ENCODE measurements at regions not wholly inside any gene's neighbourhood (a gene's known extent, or its start where the extent isn't known, plus 50 kb on each side); places are given as distances from the start of the nearest gene placed in this dataset.

GRCh38 chrX:82648062-82648461 is 860.0 kb upstream of the POU3F4 start:
- H3K9me3 ChIP-seq = no peaks in the 10 kb centered on the region
- H3K4me1 ChIP-seq = no peaks in the 10 kb centered on the region
- intact Hi-C loops (cut with DNase I; ENCODE audit: low total_unique reads) = no loop called here
- no peak overlapping the region for H3K27ac ChIP-seq
- no peak overlapping the region for H3K4me3 ChIP-seq
- H3K36me3 ChIP-seq (ENCODE audit: low read depth, missing control alignments) = no peaks in the 10 kb centered on the region
- DNase-seq = no peak
- no peak for TF ChIP-seq POLR2A (IDR thresholded peaks at IDR 0.05)
- no peak for TF ChIP-seq CTCF (IDR thresholded peaks at IDR 0.05)
- no peaks in the 10 kb centered on the region for H3K27me3 ChIP-seq
- WGBS, 2 donors = 67 to 68% methylated on average over 2 of the region's 2 CpGs

- H3K27me3 ChIP-seq = no peaks in the 10 kb centered on the region
- H3K4me3 ChIP-seq = no peak overlapping the region
- TF ChIP-seq CTCF (IDR thresholded peaks at IDR 0.05) (no peak), POLR2A (IDR thresholded peaks at IDR 0.05) (no peak)
- intact Hi-C loops (cut with DNase I; ENCODE audit: low total_unique reads) = no loop called here
- no peaks in the 10 kb centered on the region for H3K9me3 ChIP-seq
- 63 to 71% methylated on average over 3 to 4 of the region's 5 CpGs for WGBS, 2 donors
- no peaks in the 10 kb centered on the region for H3K36me3 ChIP-seq (ENCODE audit: low read depth, missing control alignments)
- DNase-seq = no peak
- H3K4me1 ChIP-seq = no peaks in the 10 kb centered on the region
- no peak overlapping the region for H3K27ac ChIP-seq
These were observed 858.4 kb upstream of the POU3F4 start for GRCh38 chrX:82649645-82650044.

GRCh38 chrX:82658492-82658891 is 849.6 kb upstream of the POU3F4 start:
- no peaks in the 10 kb centered on the region for H3K27me3 ChIP-seq
- intact Hi-C loops (cut with DNase I; ENCODE audit: low total_unique reads) = no loop called here
- no peak overlapping the region for H3K4me3 ChIP-seq
- H3K9me3 ChIP-seq = no peaks in the 10 kb centered on the region
- no peak for DNase-seq
- no peak overlapping the region for H3K27ac ChIP-seq
- H3K4me1 ChIP-seq = no peaks in the 10 kb centered on the region
- 54 to 55% methylated on average over 3 of the region's 3 CpGs for WGBS, 2 donors
- TF ChIP-seq POLR2A (IDR thresholded peaks at IDR 0.05) = no peak
- TF ChIP-seq CTCF (IDR thresholded peaks at IDR 0.05) = no peak
- no peaks in the 10 kb centered on the region for H3K36me3 ChIP-seq (ENCODE audit: low read depth, missing control alignments)

GRCh38 chrX:82666355-82666754 is 841.7 kb upstream of the POU3F4 start:
- H3K9me3 ChIP-seq = no peaks in the 10 kb centered on the region
- TF ChIP-seq CTCF (IDR thresholded peaks at IDR 0.05) (no peak), POLR2A (IDR thresholded peaks at IDR 0.05) (no peak)
- no peak overlapping the region for H3K27ac ChIP-seq
- no peaks in the 10 kb centered on the region for H3K36me3 ChIP-seq (ENCODE audit: low read depth, missing control alignments)
- intact Hi-C loops (cut with DNase I; ENCODE audit: low total_unique reads) = no loop called here
- WGBS, 2 donors = 43 to 52% methylated on average over 3 of the region's 3 CpGs
- no peaks in the 10 kb centered on the region for H3K27me3 ChIP-seq
- no peak overlapping the region for H3K4me3 ChIP-seq
- H3K4me1 ChIP-seq = no peaks in the 10 kb centered on the region
- DNase-seq = no peak

- TF ChIP-seq CTCF (IDR thresholded peaks at IDR 0.05) = no peak
- TF ChIP-seq POLR2A (IDR thresholded peaks at IDR 0.05) = no peak
- no peak for DNase-seq
- Histone ChIP-seq H3K9me3 (no peaks in the 10 kb centered on the region), H3K4me3 (no peak overlapping the region), H3K4me1 (no peaks in the 10 kb centered on the region), H3K27me3 (no peaks in the 10 kb centered on the region), H3K27ac (no peak overlapping the region), H3K36me3 (ENCODE audit: low read depth, missing control alignments) (no peaks in the 10 kb centered on the region)
- intact Hi-C loops (cut with DNase I; ENCODE audit: low total_unique reads) = no loop called here
These were observed 833.0 kb upstream of the POU3F4 start for GRCh38 chrX:82675104-82675503.

Data from testis (tissue), 2 donors.